ENCODE measurements at regions not wholly inside any gene's neighbourhood (a gene's known extent, or its start where the extent isn't known, plus 50 kb on each side); places are given as distances from the start of the nearest gene placed in this dataset.

GRCh38 chr16:60914334-60914733 is 1121.9 kb downstream of the CDH8 start:
- DNase-seq, result no peak
- TF ChIP-seq POLR2A (IDR thresholded peaks at IDR 0.05) (no peak), EP300 (IDR thresholded peaks at IDR 0.05) (no peak), POLR2AphosphoS5 (IDR thresholded peaks at IDR 0.05) (no peak)
- TF ChIP-seq, protein P1, sequence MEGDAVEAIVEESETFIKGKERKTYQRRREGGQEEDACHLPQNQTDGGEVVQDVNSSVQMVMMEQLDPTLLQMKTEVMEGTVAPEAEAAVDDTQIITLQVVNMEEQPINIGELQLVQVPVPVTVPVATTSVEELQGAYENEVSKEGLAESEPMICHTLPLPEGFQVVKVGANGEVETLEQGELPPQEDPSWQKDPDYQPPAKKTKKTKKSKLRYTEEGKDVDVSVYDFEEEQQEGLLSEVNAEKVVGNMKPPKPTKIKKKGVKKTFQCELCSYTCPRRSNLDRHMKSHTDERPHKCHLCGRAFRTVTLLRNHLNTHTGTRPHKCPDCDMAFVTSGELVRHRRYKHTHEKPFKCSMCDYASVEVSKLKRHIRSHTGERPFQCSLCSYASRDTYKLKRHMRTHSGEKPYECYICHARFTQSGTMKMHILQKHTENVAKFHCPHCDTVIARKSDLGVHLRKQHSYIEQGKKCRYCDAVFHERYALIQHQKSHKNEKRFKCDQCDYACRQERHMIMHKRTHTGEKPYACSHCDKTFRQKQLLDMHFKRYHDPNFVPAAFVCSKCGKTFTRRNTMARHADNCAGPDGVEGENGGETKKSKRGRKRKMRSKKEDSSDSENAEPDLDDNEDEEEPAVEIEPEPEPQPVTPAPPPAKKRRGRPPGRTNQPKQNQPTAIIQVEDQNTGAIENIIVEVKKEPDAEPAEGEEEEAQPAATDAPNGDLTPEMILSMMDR (IDR thresholded peaks at IDR 0.05), result no peak
- intact Hi-C loops (cut with DNase I), result no loop called here
- H3K27ac ChIP-seq, result no peak overlapping the region
- H3K27me3 ChIP-seq, result no peaks in the 10 kb centered on the region
- no peaks in the 10 kb centered on the region for H3K36me3 ChIP-seq
- H3K4me1 ChIP-seq, result no peaks in the 10 kb centered on the region
- no peak overlapping the region for H3K4me3 ChIP-seq
- H3K9me3 ChIP-seq, result peaks cover 0 to 3% (median 0%) of the 10 kb centered on the region in 4 donors
- 78 to 87% methylated on average over 3 of the region's 3 CpGs for WGBS, 2 donors

DNA sequence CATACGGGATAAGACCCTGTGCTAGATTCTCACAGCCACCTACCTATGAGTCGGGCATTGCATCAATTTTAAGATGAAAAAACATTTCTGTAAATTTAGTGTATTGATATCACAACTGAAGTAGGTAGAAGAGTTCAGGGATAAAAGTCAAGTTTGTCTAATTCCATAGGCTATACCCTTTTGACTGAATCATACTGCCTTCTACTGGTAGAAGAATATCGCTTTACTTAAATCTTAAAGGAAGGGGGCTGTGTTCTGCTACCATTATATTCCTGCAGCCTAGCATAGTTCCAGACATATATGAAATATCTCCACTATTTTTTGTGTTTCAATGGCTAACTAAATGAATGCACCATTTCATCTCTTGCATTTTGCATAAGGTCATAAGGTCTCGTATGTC is 1128.6 kb downstream of the CDH8 start:
- 81 to 91% methylated on average over 4 of the region's 4 CpGs for whole genome bisulfite sequencing, 2 donors
- H3K27me3 ChIP-seq, result no peaks in the 10 kb centered on the region
- H3K27ac ChIP-seq, result no peak overlapping the region
- TF ChIP-seq, protein P1 (IDR thresholded peaks at IDR 0.05), result no peak
- TF ChIP-seq EP300 (IDR thresholded peaks at IDR 0.05), result no peak
- TF ChIP-seq POLR2A (IDR thresholded peaks at IDR 0.05), result no peak
- TF ChIP-seq POLR2AphosphoS5 (IDR thresholded peaks at IDR 0.05), result no peak
- intact Hi-C loops (cut with DNase I), result no loop called here
- H3K4me3 ChIP-seq, result no peak overlapping the region
- no peaks in the 10 kb centered on the region for H3K4me1 ChIP-seq
- peaks cover 0 to 3% (median 0%) of the 10 kb centered on the region in 4 donors for H3K9me3 ChIP-seq
- no peaks in the 10 kb centered on the region for H3K36me3 ChIP-seq
- no peak for DNase-seq

GRCh38 chr16:60905811-60906210 is 1130.4 kb downstream of the CDH8 start:
- WGBS, 2 donors, result 48 to 52% methylated on average over 4 of the region's 4 CpGs
- intact Hi-C loops (cut with DNase I), result no loop called here
- no peak overlapping the region for H3K4me3 ChIP-seq
- H3K27me3 ChIP-seq, result no peaks in the 10 kb centered on the region
- H3K27ac ChIP-seq, result no peak overlapping the region
- TF ChIP-seq POLR2AphosphoS5 (IDR thresholded peaks at IDR 0.05) (no peak), EP300 (IDR thresholded peaks at IDR 0.05) (no peak), POLR2A (IDR thresholded peaks at IDR 0.05) (no peak)
- TF ChIP-seq, protein P1 (IDR thresholded peaks at IDR 0.05), result no peak
- no peak for DNase-seq
- H3K36me3 ChIP-seq, result no peaks in the 10 kb centered on the region
- no peaks in the 10 kb centered on the region for H3K9me3 ChIP-seq
- no peaks in the 10 kb centered on the region for H3K4me1 ChIP-seq

- H3K9me3 ChIP-seq, result no peaks in the 10 kb centered on the region
- H3K27ac ChIP-seq, result no peak overlapping the region
- WGBS, 2 donors, result 89 to 91% methylated on average over 4 of the region's 4 CpGs
- TF ChIP-seq EP300 (IDR thresholded peaks at IDR 0.05), result no peak
- no peak for TF ChIP-seq POLR2A (IDR thresholded peaks at IDR 0.05)
- TF ChIP-seq, protein P1 (IDR thresholded peaks at IDR 0.05), result no peak
- TF ChIP-seq POLR2AphosphoS5 (IDR thresholded peaks at IDR 0.05), result no peak
- no peaks in the 10 kb centered on the region for H3K27me3 ChIP-seq
- intact Hi-C loops (cut with DNase I), result no loop called here
- H3K4me3 ChIP-seq, result no peak overlapping the region
- H3K4me1 ChIP-seq, result no peaks in the 10 kb centered on the region
- H3K36me3 ChIP-seq, result no peaks in the 10 kb centered on the region
- no peak for DNase-seq
Measured at GRCh38 chr16:60902114-60902513, 1134.1 kb downstream of the CDH8 start.

- H3K4me1 ChIP-seq, result no peaks in the 10 kb centered on the region
- no peak for DNase-seq
- no peaks in the 10 kb centered on the region for H3K36me3 ChIP-seq
- intact Hi-C loops (cut with DNase I), result no loop called here
- 13 to 52% methylated on average over 2 of the region's 2 CpGs for WGBS, 2 donors
- no peaks in the 10 kb centered on the region for H3K9me3 ChIP-seq
- H3K27ac ChIP-seq, result no peak overlapping the region
- TF ChIP-seq POLR2AphosphoS5 (IDR thresholded peaks at IDR 0.05) (no peak), EP300 (IDR thresholded peaks at IDR 0.05) (no peak), POLR2A (IDR thresholded peaks at IDR 0.05) (no peak)
- TF ChIP-seq, protein P1 (IDR thresholded peaks at IDR 0.05), result no peak
- no peaks in the 10 kb centered on the region for H3K27me3 ChIP-seq
- no peak overlapping the region for H3K4me3 ChIP-seq
Measured at GRCh38 chr16:60882816-60883215, 1153.4 kb downstream of the CDH8 start.
